ENCODE measurements at regions not wholly inside any gene's neighbourhood (a gene's known extent, or its start where the extent isn't known, plus 50 kb on each side); places are given as distances from the start of the nearest gene placed in this dataset.

GRCh38 chr15:88403351-88403791, 63.8 kb downstream of the MRPL46 start:
- Mint-ChIP-seq H3K4me3 (no peak overlapping the region), H3K27me3 (ENCODE audit: low read depth, poor library complexity) (peaks cover 37% of the 10 kb centered on the region), H3K9me3 (no peaks in the 10 kb centered on the region), H3K27ac (no peak overlapping the region), H3K4me1 (peaks cover 23% of the 10 kb centered on the region), H3K36me3 (ENCODE audit: low read depth) (no peaks in the 10 kb centered on the region)
- no peak for DNase-seq
- TF ChIP-seq CTCF (IDR thresholded peaks at IDR 0.05), result no peak

- TF ChIP-seq CTCF (IDR thresholded peaks at IDR 0.05), result no peak
- no peak overlapping the region for H3K4me3 Mint-ChIP-seq
- no peaks in the 10 kb centered on the region for H3K36me3 Mint-ChIP-seq (ENCODE audit: low read depth)
- no peak for DNase-seq
- peaks cover 35% of the 10 kb centered on the region for H3K27me3 Mint-ChIP-seq (ENCODE audit: low read depth, poor library complexity)
- no peaks in the 10 kb centered on the region for H3K9me3 Mint-ChIP-seq
- no peak overlapping the region for H3K27ac Mint-ChIP-seq
- peaks cover 23% of the 10 kb centered on the region for H3K4me1 Mint-ChIP-seq
Observed at GRCh38 chr15:88401996-88402656, 65.1 kb downstream of the MRPL46 start.

GRCh38 chr15:88401251-88401995, 65.8 kb downstream of the MRPL46 start:
- Mint-ChIP-seq H3K27ac (no peak overlapping the region), H3K4me1 (peaks cover 26% of the 10 kb centered on the region), H3K9me3 (no peaks in the 10 kb centered on the region), H3K27me3 (ENCODE audit: low read depth, poor library complexity) (peaks cover 34% of the 10 kb centered on the region), H3K36me3 (ENCODE audit: low read depth) (no peaks in the 10 kb centered on the region), H3K4me3 (no peak overlapping the region)
- no peak for DNase-seq
- TF ChIP-seq CTCF (IDR thresholded peaks at IDR 0.05), result no peak

GRCh38 chr15:88400591-88401250, 66.5 kb downstream of the MRPL46 start:
- Mint-ChIP-seq H3K36me3 (ENCODE audit: low read depth) (no peaks in the 10 kb centered on the region), H3K4me3 (no peak overlapping the region), H3K27me3 (ENCODE audit: low read depth, poor library complexity) (peaks cover 34% of the 10 kb centered on the region), H3K4me1 (peaks cover 33% of the 10 kb centered on the region), H3K27ac (no peak overlapping the region), H3K9me3 (peaks cover 6% of the 10 kb centered on the region)
- no peak for TF ChIP-seq CTCF (IDR thresholded peaks at IDR 0.05)
- no peak for DNase-seq

GRCh38 chr15:88400084-88400483, 67.1 kb downstream of the MRPL46 start:
- peaks cover 12% of the 10 kb centered on the region for H3K9me3 Mint-ChIP-seq
- DNase-seq, result no peak
- no peaks in the 10 kb centered on the region for H3K36me3 Mint-ChIP-seq (ENCODE audit: low read depth)
- H3K27ac Mint-ChIP-seq, result no peak overlapping the region
- no peak overlapping the region for H3K4me3 Mint-ChIP-seq
- peaks cover 33% of the 10 kb centered on the region for H3K4me1 Mint-ChIP-seq
- H3K27me3 Mint-ChIP-seq (ENCODE audit: low read depth, poor library complexity), result peaks cover 32% of the 10 kb centered on the region
- TF ChIP-seq CTCF (IDR thresholded peaks at IDR 0.05), result no peak
